GM21528 (cell line): ENCODE measurements at regions not wholly inside any gene's neighbourhood (a gene's known extent, or its start where the extent isn't known, plus 50 kb on each side); places are given as distances from the start of the nearest gene placed in this dataset.

Source experiments
- ATAC-seq: cut with Tn5 transposase; IDR thresholded peaks from one replicate; pipeline ENCODE4 v1.9.1; 2021; ENCODE audit warnings: mild to moderate bottlenecking, moderate library complexity; ENCODE audit not compliant: unreplicated experiment, low FRiP score

GRCh38 chr3:117230924-117231323 is 521.3 kb downstream of the TUSC7 start:
- no peak for ATAC-seq

GRCh38 chr3:117234331-117234730 is 524.8 kb downstream of the TUSC7 start:
- no peak for ATAC-seq

GRCh38 chr3:117235304-117235703 is 525.7 kb downstream of the TUSC7 start:
- ATAC-seq, result no peak

- no peak for ATAC-seq
Observed at GRCh38 chr3:117238806-117239205, 529.2 kb downstream of the TUSC7 start.

- ATAC-seq, result no peak
Observed at GRCh38 chr3:117243657-117244056, 534.1 kb downstream of the TUSC7 start.

- ATAC-seq, result no peak
Observed at GRCh38 chr3:117246771-117247555, 537.4 kb downstream of the TUSC7 start.

- no peak for ATAC-seq
Observed at GRCh38 chr3:117248153-117248552, 538.6 kb downstream of the TUSC7 start.

GRCh38 chr3:117252208-117252607 is 542.6 kb downstream of the TUSC7 start:
- ATAC-seq, result no peak

- ATAC-seq, result no peak
Observed at GRCh38 chr3:117252651-117253050, 543.1 kb downstream of the TUSC7 start.

GRCh38 chr3:117253636-117254035 is 544.1 kb downstream of the TUSC7 start:
- ATAC-seq, result no peak

GRCh38 chr3:117254985-117255384 is 545.4 kb downstream of the TUSC7 start:
- ATAC-seq, result no peak

- no peak for ATAC-seq
Observed at GRCh38 chr3:117255736-117256135, 546.2 kb downstream of the TUSC7 start.

GRCh38 chr3:117261983-117262421 is 552.4 kb downstream of the TUSC7 start:
- ATAC-seq, result no peak

- no peak for ATAC-seq
Observed at GRCh38 chr3:117263270-117263669, 553.7 kb downstream of the TUSC7 start.

- no peak for ATAC-seq
Observed at GRCh38 chr3:117263745-117264144, 554.2 kb downstream of the TUSC7 start.

- ATAC-seq, result no peak
Observed at GRCh38 chr3:117264204-117264994, 554.8 kb downstream of the TUSC7 start.

- no peak for ATAC-seq
Observed at GRCh38 chr3:117266806-117267205, 557.2 kb downstream of the TUSC7 start.

- no peak for ATAC-seq
Observed at GRCh38 chr3:117268318-117268717, 558.7 kb downstream of the TUSC7 start.

GRCh38 chr3:117272274-117272673 is 562.7 kb downstream of the TUSC7 start:
- no peak for ATAC-seq

GRCh38 chr3:117272876-117273523 is 563.4 kb downstream of the TUSC7 start:
- ATAC-seq, result no peak

- ATAC-seq, result no peak
Observed at GRCh38 chr3:117277816-117278215, 568.2 kb downstream of the TUSC7 start.
